ENCODE measurements at regions not wholly inside any gene's neighbourhood (a gene's known extent, or its start where the extent isn't known, plus 50 kb on each side); places are given as distances from the start of the nearest gene placed in this dataset.
A peak's percentile ranks its signal among the peaks of the same experiment; 100 is the strongest.
"Not testable (repeated sequence)": the region's sequence is repeated elsewhere in the genome, so short reads cannot be mapped to it uniquely, and the experiment has no call there.

DNA sequence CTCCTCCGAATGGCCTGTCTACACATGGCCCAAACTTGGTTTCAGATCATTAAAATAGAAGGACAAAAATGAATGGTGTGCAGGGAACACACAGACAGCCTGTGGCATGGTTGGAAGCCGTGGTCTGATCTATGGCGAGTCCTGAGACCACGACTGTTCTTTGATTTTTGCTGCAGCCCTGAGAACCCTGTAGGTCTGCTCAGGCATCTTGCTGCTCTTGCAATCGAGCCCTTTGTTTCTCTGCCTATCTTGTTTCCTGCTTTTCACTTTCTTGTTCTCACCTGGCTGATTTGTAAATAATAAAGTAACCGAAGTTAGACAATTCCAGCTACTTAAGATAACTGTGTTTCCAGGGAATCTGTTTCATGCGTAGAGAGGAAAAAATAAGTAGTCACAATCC lies 54.1 kb upstream of the NBPF9 start:
- not testable (repeated sequence) for H3K9me3 Mint-ChIP-seq, H3K27ac Mint-ChIP-seq, H3K4me3 Mint-ChIP-seq, H3K27me3 Mint-ChIP-seq, H3K36me3 Mint-ChIP-seq, H3K4me1 Mint-ChIP-seq

DNA sequence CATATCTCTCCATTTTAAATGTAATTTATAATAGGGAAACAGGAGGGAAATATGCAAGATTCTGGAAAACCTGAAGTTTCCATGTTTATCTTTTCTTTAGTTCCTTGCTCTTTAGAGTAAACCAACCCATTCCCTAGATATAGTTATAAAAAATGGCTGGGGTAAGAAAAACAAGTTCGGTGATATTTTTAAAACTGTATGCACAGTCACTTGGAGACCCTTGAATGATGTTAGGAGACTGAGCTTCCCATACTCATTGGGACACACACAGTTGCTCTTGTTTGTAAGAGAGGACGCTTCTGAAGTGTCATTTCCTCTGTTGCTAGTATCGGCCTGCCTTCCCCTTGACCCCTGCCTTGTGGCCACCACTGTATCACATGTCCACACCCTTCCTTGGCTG lies 55.0 kb upstream of the NBPF9 start:
- H3K4me1 Mint-ChIP-seq, H3K36me3 Mint-ChIP-seq, H3K4me3 Mint-ChIP-seq, H3K9me3 Mint-ChIP-seq, H3K27me3 Mint-ChIP-seq, H3K27ac Mint-ChIP-seq: not testable (repeated sequence)

- not testable (repeated sequence) for H3K27me3 Mint-ChIP-seq, H3K36me3 Mint-ChIP-seq, H3K4me1 Mint-ChIP-seq, H3K27ac Mint-ChIP-seq, H3K9me3 Mint-ChIP-seq, H3K4me3 Mint-ChIP-seq
Observed at GRCh38 chr1:149163063-149163444, 59.7 kb upstream of the NBPF9 start.

DNA sequence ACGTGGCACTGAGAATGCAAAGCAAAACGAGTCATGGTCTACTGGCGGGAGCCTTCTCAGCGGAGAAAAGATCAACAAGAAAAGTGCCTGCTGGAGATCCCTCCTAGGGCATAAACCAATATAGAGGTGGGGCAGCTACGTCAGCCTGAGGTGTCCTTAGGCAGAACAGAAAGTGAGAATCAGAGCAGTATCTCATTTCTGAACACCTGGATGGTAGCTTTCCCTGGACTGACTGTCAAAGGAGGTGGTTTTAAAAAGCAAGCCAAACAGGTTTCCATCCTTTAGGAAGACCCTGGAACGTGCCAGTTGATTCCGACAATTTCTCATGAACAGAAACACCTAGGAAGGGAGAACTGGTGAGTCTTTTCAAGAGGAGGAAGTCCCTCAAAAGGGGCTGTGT lies 71.4 kb upstream of the NBPF9 start:
- Mint-ChIP-seq H3K4me3 (peak overlapping the region in 2 of 4 donors; percentile 94), H3K27ac (peak overlapping the region in 2 of 3 donors; percentile 92 to 95)
- not testable (repeated sequence) for H3K36me3 Mint-ChIP-seq, H3K9me3 Mint-ChIP-seq, H3K4me1 Mint-ChIP-seq, H3K27me3 Mint-ChIP-seq

DNA sequence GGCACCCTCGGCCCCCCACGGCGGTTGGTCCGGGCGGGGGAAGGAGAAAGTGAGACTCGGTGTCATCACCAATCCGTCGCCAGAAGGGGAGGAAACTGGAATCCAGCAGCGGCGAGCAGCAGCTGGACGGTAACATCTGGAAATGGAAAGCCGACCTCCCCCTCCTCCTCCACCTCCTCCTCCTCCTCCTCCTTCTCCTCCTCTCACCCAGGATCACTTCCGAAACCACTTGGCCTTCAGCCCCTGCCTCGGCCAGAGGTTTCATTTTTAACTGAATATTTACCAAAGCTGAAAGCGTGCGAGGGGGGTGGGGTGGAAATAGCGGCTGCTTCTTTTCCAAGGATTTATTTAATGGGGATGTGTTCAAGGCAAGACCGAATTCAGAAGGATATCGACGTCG lies 72.5 kb upstream of the NBPF9 start:
- peak overlapping the region in 3 of 4 donors; percentile 25 to 90 (median 49) for H3K4me3 Mint-ChIP-seq
- H3K9me3 Mint-ChIP-seq, H3K36me3 Mint-ChIP-seq, H3K27me3 Mint-ChIP-seq, H3K4me1 Mint-ChIP-seq: not testable (repeated sequence)
- peak overlapping the region in 1 of 3 donors; percentile 43 for H3K27ac Mint-ChIP-seq

GRCh38 chr1:149176453-149177316 lies 73.3 kb upstream of the NBPF9 start:
- Mint-ChIP-seq H3K27ac (peak overlapping the region; percentile 87 to 96 (median 89)), H3K4me3 (peak overlapping the region; percentile 85 to 95 (median 89))
- H3K4me1 Mint-ChIP-seq, H3K36me3 Mint-ChIP-seq, H3K9me3 Mint-ChIP-seq, H3K27me3 Mint-ChIP-seq: not testable (repeated sequence)

DNA sequence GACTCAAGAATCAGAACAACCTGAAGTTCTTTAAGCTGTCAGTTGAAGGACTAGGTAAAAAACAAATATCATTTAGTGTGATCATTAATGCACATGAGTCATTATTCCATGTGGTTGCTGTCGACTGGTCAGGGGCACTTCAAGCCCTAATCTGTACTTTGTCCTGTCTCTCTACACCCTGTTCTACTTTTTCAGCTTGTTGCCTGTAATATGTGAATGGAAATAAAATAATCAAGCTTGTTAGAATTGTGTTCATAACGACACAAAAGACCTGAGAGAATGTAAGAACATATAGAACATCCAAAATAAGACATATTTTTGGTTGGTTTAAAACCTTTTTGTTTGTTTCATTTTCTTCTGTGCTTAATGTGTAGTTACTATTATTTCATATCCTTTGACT lies 87.4 kb upstream of the NBPF9 start:
- not testable (repeated sequence) for H3K9me3 Mint-ChIP-seq, H3K4me1 Mint-ChIP-seq, H3K36me3 Mint-ChIP-seq, H3K4me3 Mint-ChIP-seq, H3K27me3 Mint-ChIP-seq, H3K27ac Mint-ChIP-seq

DNA sequence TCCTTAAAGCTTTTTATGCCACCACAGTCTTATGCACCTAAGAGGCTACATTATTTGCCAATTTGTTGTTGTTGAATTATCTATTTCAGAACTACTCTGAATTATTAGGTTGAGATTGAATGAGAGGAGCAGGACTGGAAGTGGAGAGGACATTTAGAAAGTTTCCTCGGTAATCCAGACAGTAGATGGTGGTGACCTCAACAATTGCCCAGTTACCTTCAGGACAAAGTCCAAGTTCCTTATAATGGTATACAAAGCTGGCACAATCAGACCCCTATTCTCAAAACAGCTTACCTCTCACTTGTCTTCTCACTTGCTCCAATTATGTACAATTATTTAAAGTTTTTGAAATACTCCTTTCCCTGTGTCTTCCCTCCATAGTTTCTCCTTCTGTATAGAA lies 93.3 kb upstream of the NBPF9 start:
- not testable (repeated sequence) for H3K27ac Mint-ChIP-seq

DNA sequence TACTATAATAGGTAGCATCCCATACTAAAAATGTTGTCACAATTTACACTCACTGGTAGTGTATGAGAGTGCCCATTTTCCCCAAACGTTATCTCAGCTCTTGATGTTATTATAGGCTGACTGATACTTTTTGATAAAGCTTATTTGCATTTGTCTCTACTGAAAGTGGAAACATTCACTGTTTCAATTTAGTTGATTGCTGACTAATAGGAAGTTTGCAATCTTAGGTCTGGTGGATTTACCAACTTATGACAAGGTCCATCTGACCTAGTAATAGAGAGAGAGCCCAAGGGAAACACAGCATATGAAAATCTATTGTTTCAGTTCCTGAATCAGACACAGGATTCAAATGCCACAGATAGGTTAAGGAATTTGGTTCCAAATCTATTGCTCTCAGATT lies 97.2 kb upstream of the NBPF9 start:
- Mint-ChIP-seq H3K4me3 (peak overlapping the region in 1 of 4 donors; percentile 57), H3K4me1 (peaks cover 14 to 19% (median 19%) of the 10 kb centered on the region in 3 donors), H3K27ac (peak overlapping the region in 1 of 3 donors; percentile 2)
- H3K27me3 Mint-ChIP-seq, H3K36me3 Mint-ChIP-seq, H3K9me3 Mint-ChIP-seq: not testable (repeated sequence)

More for the DNA sequence above, 93.3 kb upstream of the NBPF9 start:
- not testable (repeated sequence) for H3K9me3 Mint-ChIP-seq, H3K4me3 Mint-ChIP-seq, H3K36me3 Mint-ChIP-seq, H3K27me3 Mint-ChIP-seq
- peaks cover 12 to 19% (median 17%) of the 10 kb centered on the region in 3 donors for H3K4me1 Mint-ChIP-seq

DNA sequence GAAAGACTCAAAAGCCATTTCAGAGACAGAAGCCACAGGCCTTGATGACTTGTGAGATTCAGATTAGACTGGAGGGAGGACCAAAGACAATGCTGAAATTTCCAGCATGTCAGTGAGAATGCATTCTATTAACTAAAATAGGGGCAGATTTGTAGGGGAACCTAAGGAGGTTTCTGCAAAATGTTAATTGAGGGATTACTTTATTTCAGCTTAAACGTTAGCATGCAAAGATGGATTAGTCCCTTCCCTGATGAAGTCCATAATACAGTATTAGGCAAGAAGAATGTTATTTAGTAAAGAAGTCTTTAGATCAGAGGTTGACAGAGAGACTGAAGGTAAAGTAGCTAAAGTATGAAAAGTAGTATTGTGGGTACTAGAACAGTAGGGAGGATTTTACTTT lies 98.9 kb upstream of the NBPF9 start:
- not testable (repeated sequence) for H3K27ac Mint-ChIP-seq, H3K4me3 Mint-ChIP-seq, H3K36me3 Mint-ChIP-seq, H3K9me3 Mint-ChIP-seq, H3K27me3 Mint-ChIP-seq
- H3K4me1 Mint-ChIP-seq, result peaks cover 10 to 14% (median 14%) of the 10 kb centered on the region in 3 donors

GRCh38 chr1:149204396-149204795 lies 101.0 kb upstream of the NBPF9 start:
- peaks cover 8 to 11% (median 11%) of the 10 kb centered on the region in 3 donors for H3K4me1 Mint-ChIP-seq
- not testable (repeated sequence) for H3K4me3 Mint-ChIP-seq, H3K36me3 Mint-ChIP-seq, H3K27ac Mint-ChIP-seq, H3K9me3 Mint-ChIP-seq, H3K27me3 Mint-ChIP-seq

DNA sequence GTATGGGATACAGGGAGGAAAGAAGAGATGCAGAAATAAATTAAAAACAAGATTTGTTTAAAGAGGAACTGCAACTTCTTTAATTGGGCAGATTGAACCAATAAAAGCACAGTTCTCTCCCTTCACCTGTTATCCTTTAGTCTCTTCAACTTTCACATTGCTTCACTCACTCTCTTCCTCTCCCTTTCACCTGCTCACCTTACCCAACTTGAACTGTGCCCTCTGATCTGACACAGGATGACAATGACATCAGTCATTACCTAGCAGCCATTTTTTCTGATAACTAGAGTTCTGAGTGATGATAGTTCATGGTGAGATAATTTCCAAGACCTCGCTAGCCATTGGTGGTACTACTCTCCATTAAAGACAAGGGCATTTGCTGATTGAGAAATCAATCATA lies 105.5 kb upstream of the NBPF9 start:
- not testable (repeated sequence) for H3K27ac Mint-ChIP-seq, H3K27me3 Mint-ChIP-seq, H3K36me3 Mint-ChIP-seq, H3K4me1 Mint-ChIP-seq, H3K9me3 Mint-ChIP-seq, H3K4me3 Mint-ChIP-seq

GRCh38 chr1:149211757-149212420 lies 108.5 kb upstream of the NBPF9 start:
- not testable (repeated sequence) for H3K9me3 Mint-ChIP-seq, H3K27me3 Mint-ChIP-seq, H3K4me1 Mint-ChIP-seq, H3K36me3 Mint-ChIP-seq
- Mint-ChIP-seq H3K4me3 (peak overlapping the region in 2 of 4 donors; percentile 72 to 89), H3K27ac (peak overlapping the region in 2 of 3 donors; percentile 71 to 88)

DNA sequence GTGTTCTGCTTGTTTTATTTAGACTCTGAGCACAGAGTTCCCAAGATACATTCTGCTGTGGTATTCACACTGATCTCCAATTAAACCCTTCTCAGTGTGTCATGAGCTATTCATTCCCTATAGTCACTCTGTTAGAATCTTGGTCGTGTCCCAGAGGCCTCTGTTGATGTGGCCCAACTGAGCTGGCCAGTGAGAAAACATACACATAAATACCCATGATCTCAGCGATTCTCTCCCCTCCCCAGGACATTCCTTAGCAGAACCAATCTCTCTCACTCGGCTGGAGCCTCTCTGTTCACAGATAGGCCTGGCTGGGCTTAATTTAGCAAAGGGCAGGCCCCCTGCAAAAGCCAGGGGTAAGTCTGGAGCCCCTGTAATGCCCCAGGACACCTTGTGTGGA lies 109.6 kb upstream of the NBPF9 start:
- H3K27me3 Mint-ChIP-seq, H3K27ac Mint-ChIP-seq, H3K4me3 Mint-ChIP-seq, H3K36me3 Mint-ChIP-seq, H3K9me3 Mint-ChIP-seq, H3K4me1 Mint-ChIP-seq: not testable (repeated sequence)

- not testable (repeated sequence) for H3K4me3 Mint-ChIP-seq, H3K36me3 Mint-ChIP-seq, H3K27me3 Mint-ChIP-seq, H3K9me3 Mint-ChIP-seq, H3K27ac Mint-ChIP-seq, H3K4me1 Mint-ChIP-seq
Observed at GRCh38 chr1:149213673-149214072, 110.3 kb upstream of the NBPF9 start.

Measured in IgD-negative memory B cell (primary cell).